Omental fat pad (tissue), 3 donors: ENCODE measurements at regions not wholly inside any gene's neighbourhood (a gene's known extent, or its start where the extent isn't known, plus 50 kb on each side); places are given as distances from the start of the nearest gene placed in this dataset.

Experiments
- ATAC-seq: fragments of 150-250 bp; one replicate; pipeline ENCODE4 v1.9.1; 2016; ENCODE audit warnings: mild to moderate bottlenecking, moderate library complexity; ENCODE audit not compliant: low FRiP score
- DNase-seq: peaks from one replicate; pipeline ENCODE4 v3.0.0-alpha.2; 2019; ENCODE audit warnings: low spot score
- CTCF ChIP-seq, 3 donors: fragments of 450-650 bp; IDR thresholded peaks; one replicate each; pipeline ENCODE4 v1.5.1; 2016 to 2017; ENCODE audit warnings: antibody characterized with exemption in 3 of 3, mild to moderate bottlenecking in 3 of 3, moderate library complexity in 2 of 3

DNA sequence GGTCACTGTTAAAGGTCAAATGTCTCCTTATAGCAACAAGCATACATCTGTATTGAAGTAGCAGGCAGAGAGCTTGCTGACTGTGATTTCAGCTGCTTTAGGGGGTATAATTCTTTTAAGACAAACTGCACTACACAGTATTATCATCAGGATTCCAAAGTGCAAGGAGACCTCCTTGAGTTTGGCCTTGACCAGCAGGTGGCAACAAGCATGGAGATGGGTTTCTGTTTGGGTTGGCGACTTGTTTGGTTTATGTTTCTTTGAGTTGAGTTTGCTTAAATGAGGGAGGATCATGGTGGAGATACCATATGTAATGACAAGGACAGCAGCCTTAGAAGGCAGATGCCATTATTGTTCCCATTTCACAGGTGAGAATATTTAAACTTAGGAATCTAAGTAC, 681.0 kb upstream of the ID2 start:
- TF ChIP-seq CTCF (IDR thresholded peaks at IDR 0.05): no peak
- DNase-seq: no peak
- ATAC-seq: no peak

DNA sequence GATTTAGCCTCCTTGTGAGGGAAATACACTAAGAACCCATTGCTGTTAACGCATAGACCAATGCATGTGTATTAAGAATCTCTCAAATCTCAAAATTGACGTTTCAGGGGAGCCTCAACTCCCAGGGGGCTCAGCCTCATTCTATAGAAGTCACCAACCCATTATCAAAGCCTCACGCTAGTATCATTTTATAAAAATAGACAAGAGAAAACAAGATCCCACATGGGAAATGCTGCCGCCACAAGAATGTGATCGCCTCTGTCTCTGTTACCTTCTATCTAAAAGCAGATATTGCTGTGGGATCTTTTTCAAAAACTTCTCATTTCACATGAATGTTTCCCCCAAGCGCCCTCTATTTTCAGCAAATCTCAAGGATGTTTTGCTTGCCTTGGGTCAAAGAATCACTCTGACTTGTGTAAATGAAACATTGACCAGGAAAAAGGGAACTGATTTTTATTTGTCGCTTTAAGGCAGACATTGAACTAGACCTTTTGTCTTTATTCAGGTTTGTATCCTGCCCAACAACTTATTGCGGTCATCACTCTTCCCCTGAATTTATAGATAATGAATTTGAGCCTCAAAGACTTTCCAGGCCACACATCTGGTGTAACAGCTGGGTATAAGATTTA, 679.0 kb upstream of the ID2 start:
- no peak for ATAC-seq
- DNase-seq: no peak
- no peak for TF ChIP-seq CTCF (IDR thresholded peaks at IDR 0.05)

GRCh38 chr2:8003462-8004075, 678.3 kb upstream of the ID2 start:
- ATAC-seq (peak; percentile 52), DNase-seq (no peak)
- TF ChIP-seq CTCF (IDR thresholded peaks at IDR 0.05): no peak

GRCh38 chr2:8004250-8004681, 677.6 kb upstream of the ID2 start:
- no peak for TF ChIP-seq CTCF (IDR thresholded peaks at IDR 0.05)
- DNase-seq (no peak), ATAC-seq (peak; percentile 91)

DNA sequence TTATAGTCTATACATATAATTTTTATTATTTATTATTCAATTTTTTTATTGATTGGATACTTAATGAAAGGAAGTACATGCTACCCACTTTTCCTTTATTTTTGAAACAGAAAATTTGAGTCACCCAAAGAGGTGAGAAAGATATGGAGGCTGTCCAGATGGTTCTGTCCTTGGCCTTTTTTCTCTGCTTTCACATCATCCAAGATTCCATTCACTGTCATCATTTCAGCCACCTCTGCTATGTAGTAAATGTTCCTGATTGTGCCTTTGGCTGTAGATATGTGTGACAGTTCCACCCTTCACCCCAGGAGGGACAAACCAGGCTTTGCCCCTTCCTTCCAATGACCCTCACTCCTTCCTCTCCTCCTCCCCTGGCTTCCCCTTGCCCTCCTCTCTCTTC, 675.7 kb upstream of the ID2 start:
- TF ChIP-seq CTCF (IDR thresholded peaks at IDR 0.05): no peak
- no peak for DNase-seq
- ATAC-seq: no peak

- DNase-seq: no peak
- no peak for TF ChIP-seq CTCF (IDR thresholded peaks at IDR 0.05)
Measured at GRCh38 chr2:8006626-8007025, 675.2 kb upstream of the ID2 start.

DNA sequence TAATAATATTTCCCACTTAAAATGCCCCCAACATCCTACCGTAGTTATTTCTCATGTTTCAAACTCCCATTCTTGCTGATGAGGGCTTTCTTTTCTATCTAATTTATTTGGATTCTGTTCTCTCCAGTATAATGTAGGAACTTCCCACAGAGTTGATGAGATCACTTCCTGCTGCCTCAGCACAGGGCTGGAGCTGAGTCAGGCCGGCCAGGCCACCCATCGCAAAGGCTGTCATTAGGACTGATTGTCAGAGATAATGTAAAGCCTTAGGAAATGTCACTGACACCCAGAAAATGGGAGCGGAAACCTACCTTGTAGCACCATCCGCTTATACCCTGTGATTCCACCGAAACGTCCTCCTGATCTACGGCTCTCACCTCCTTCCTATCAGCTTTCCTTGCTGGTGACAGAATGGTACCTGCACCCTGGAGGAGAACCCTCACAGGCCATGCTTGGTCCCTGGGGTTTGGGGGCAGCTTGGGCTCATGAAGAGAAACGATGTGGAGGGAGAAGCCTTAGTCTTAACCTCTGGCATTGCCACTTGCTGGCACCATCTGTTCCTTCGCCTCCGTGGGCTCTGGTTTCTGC, 672.8 kb upstream of the ID2 start:
- DNase-seq (no peak), ATAC-seq (no peak)
- TF ChIP-seq CTCF (IDR thresholded peaks at IDR 0.05): no peak

More at GRCh38 chr2:8006626-8007025, 675.2 kb upstream of the ID2 start:
- ATAC-seq: no peak
